A549 (cell line): ENCODE measurements at regions not wholly inside any gene's neighbourhood (a gene's known extent, or its start where the extent isn't known, plus 50 kb on each side); places are given as distances from the start of the nearest gene placed in this dataset.

Source experiments
- ATAC-seq, 2 experiments: fragments of 200-7000 bp in 1 of 2; fragments of >200 bp in 1 of 2; cut with Nextera tagmentation in 1 of 2; cut with Tn5 transposase in 1 of 2; 3 replicates each; pipeline versions ENCODE4 v1.8.0 to v1.9.1; 2018 to 2020; ENCODE audit warnings: mild to moderate bottlenecking in 1 of 2, moderate library complexity in 1 of 2
- CTCF ChIA-PET: fragments of 300-600 bp; sonication (Branson Sonifier 250); formaldehyde crosslinking; extraction: SDS; loops from one replicate; lab custom pipeline; 2021; ENCODE audit warnings: antibody characterized with exemption, inconsistent platforms; lab: Yijun Ruan, JAX
- POLR2A ChIA-PET: fragments of 350-600 bp; formaldehyde crosslinking; extraction: SDS; loops from one replicate; lab custom pipeline; 2021; ENCODE audit warnings: antibody characterized with exemption, inconsistent platforms; lab: Yijun Ruan, JAX
- DNase-seq, 2 experiments: peaks; one replicate each; pipeline versions ENCODE4 v3.0.0 to v3.0.0-alpha.2; 2011 to 2016; ENCODE audit warnings: low read depth in 1 of 2, low spot score in 1 of 2
- FAIRE-seq: peaks from 2 replicates; lab custom pipeline; 2011; peaks lifted over from hg19 to GRCh38; lab: Jason Lieb, UNC
- H3K27ac ChIP-seq, 2 experiments: fragments of >200 bp; sonication (Bioruptor Twin); formaldehyde crosslinking; 3 replicates each; pipeline ENCODE4 v1.5.1; 2016 to 2017
- H3K4me1 ChIP-seq: fragments of >200 bp; sonication (Bioruptor Twin); formaldehyde crosslinking; 3 replicates; pipeline ENCODE4 v1.6.1; 2016
- H3K4me2 ChIP-seq: fragments of >200 bp; sonication (Bioruptor Twin); formaldehyde crosslinking; 3 replicates; pipeline ENCODE4 v1.6.1; 2016
- H3K4me3 ChIP-seq: fragments of >200 bp; sonication (Bioruptor Twin); formaldehyde crosslinking; 3 replicates; pipeline ENCODE4 v1.5.1; 2016
- H3K9me3 ChIP-seq: fragments of >200 bp; sonication (Bioruptor Twin); formaldehyde crosslinking; 3 replicates; pipeline ENCODE4 v1.6.1; 2016
- BHLHE40 ChIP-seq: IDR thresholded peaks from 2 replicates; pipeline ENCODE4 v1.6.1; 2012; ENCODE audit warnings: low read depth, low read length, inconsistent platforms
- CEBPB ChIP-seq, 2 experiments: fragments of >200 bp in 1 of 2; sonication (Bioruptor Twin) in 1 of 2; formaldehyde crosslinking in 1 of 2; IDR thresholded peaks; 2 replicates each; pipeline ENCODE4 v1.6.1; 2012 to 2016
- CHD2 ChIP-seq: fragments of 150-350 bp; IDR thresholded peaks from 2 replicates; pipeline ENCODE4 v1.6.1; 2014; ENCODE audit warnings: low read length; ENCODE audit not compliant: partially characterized antibody
- EHF ChIP-seq: fragments of 250-450 bp; sonication (Bioruptor Pico); IDR thresholded peaks from 2 replicates; pipeline ENCODE4 v1.5.0; 2020; ENCODE audit warnings: mild to moderate bottlenecking
- FOSB ChIP-seq: fragments of 250-450 bp; sonication (Bioruptor Pico); IDR thresholded peaks from 2 replicates; pipeline ENCODE4 v1.5.0; 2020; ENCODE audit warnings: mild to moderate bottlenecking, moderate library complexity
- GATA3 ChIP-seq: IDR thresholded peaks from 2 replicates; pipeline ENCODE4 v1.6.1; 2012; ENCODE audit warnings: borderline replicate concordance
- HDAC2 ChIP-seq: fragments of 200-600 bp; sonication (generic); IDR thresholded peaks from 2 replicates; pipeline ENCODE4 v1.6.1; 2016
- JUN ChIP-seq, 2 experiments: fragments of >200 bp; sonication (Bioruptor Twin); formaldehyde crosslinking; IDR thresholded peaks; 2 replicates in 1 of 2; 3 replicates in 1 of 2; pipeline ENCODE4 v1.6.1; 2016 to 2017
- KDM5A ChIP-seq: fragments of 200-600 bp; sonication (generic); IDR thresholded peaks from 2 replicates; pipeline ENCODE4 v1.6.1; 2016; ENCODE audit warnings: antibody characterized with exemption, mild to moderate bottlenecking
- MAZ ChIP-seq: fragments of 150-350 bp; IDR thresholded peaks from 2 replicates; pipeline ENCODE4 v1.6.1; 2014; ENCODE audit warnings: antibody characterized with exemption, low read depth, low read length, borderline replicate concordance
- MYC ChIP-seq: IDR thresholded peaks from 2 replicates; pipeline ENCODE4 v1.6.1; 2012; ENCODE audit warnings: mild to moderate bottlenecking, inconsistent platforms, low read length, improper control_type of control experiment, borderline replicate concordance
- NFE2L2 ChIP-seq: fragments of 150-350 bp; conservative IDR thresholded peaks from 2 replicates; pipeline ENCODE4 v1.6.1; 2014; ENCODE audit warnings: low read length
- NR3C1 ChIP-seq: fragments of >200 bp; sonication (Bioruptor Twin); formaldehyde crosslinking; IDR thresholded peaks from 3 replicates; pipeline ENCODE4 v1.6.1; 2017
- PHF8 ChIP-seq: fragments of 200-600 bp; sonication (generic); IDR thresholded peaks from 2 replicates; pipeline ENCODE4 v1.6.1; 2016; ENCODE audit warnings: low read depth, mild to moderate bottlenecking, antibody characterized with exemption, moderate library complexity, borderline replicate concordance
- POLR2A ChIP-seq: IDR thresholded peaks from 2 replicates; pipeline ENCODE4 v1.6.1; 2012; ENCODE audit warnings: mild to moderate bottlenecking, low read length
- RAD21 ChIP-seq, 2 experiments: fragments of >200 bp in 1 of 2; sonication (Bioruptor Twin) in 1 of 2; formaldehyde crosslinking in 1 of 2; IDR thresholded peaks in 1 of 2; conservative IDR thresholded peaks in 1 of 2; 2 replicates in 1 of 2; 3 replicates in 1 of 2; pipeline ENCODE4 v1.6.1; 2012 to 2018; ENCODE audit warnings: inconsistent platforms in 1 of 2
- RARB ChIP-seq: fragments of 250-450 bp; sonication (Bioruptor Pico); IDR thresholded peaks from 2 replicates; pipeline ENCODE4 v1.8.0; 2021; ENCODE audit warnings: mild to moderate bottlenecking, moderate library complexity
- RFX5 ChIP-seq: fragments of 450-650 bp; IDR thresholded peaks from 2 replicates; pipeline ENCODE4 v1.7.1; 2014; ENCODE audit warnings: antibody characterized with exemption, mild to moderate bottlenecking, moderate library complexity
- RNF2 ChIP-seq: fragments of 200-600 bp; sonication (generic); IDR thresholded peaks from 2 replicates; pipeline ENCODE4 v1.6.1; 2016; ENCODE audit warnings: low read depth, mild to moderate bottlenecking, antibody characterized with exemption, moderate library complexity, borderline replicate concordance
- SREBF2 ChIP-seq: fragments of 450-650 bp; IDR thresholded peaks from 2 replicates; pipeline ENCODE4 v1.6.1; 2014; ENCODE audit warnings: mild to moderate bottlenecking, moderate library complexity
- TFCP2L1 ChIP-seq: fragments of 250-450 bp; sonication (Bioruptor Pico); IDR thresholded peaks from 2 replicates; pipeline ENCODE4 v1.5.0; 2021; ENCODE audit warnings: mild to moderate bottlenecking
- ZSCAN20 ChIP-seq: fragments of 250-450 bp; sonication (Bioruptor Pico); IDR thresholded peaks from 2 replicates; pipeline ENCODE4 v1.8.0; 2022; ENCODE audit warnings: mild to moderate bottlenecking, moderate library complexity
- WGBS: methylation state at CpG from one replicate; pipeline ENCODE4 v1.1.6; 2017; ENCODE audit errors: missing lambda C conversion rate; 5-methylcytosine and 5-hydroxymethylcytosine counted together
- TF ChIP-seq, protein P1 (sequence below): fragments of 250-450 bp; sonication (Bioruptor Pico); IDR thresholded peaks from 2 replicates; pipeline ENCODE4 v1.5.0; 2020; ENCODE audit warnings: low read depth, mild to moderate bottlenecking, moderate library complexity
- TF ChIP-seq, protein P2 (sequence below): fragments of 250-450 bp; sonication (Bioruptor Pico); IDR thresholded peaks from 2 replicates; pipeline ENCODE4 v1.5.0; 2021; ENCODE audit warnings: mild to moderate bottlenecking, moderate library complexity, borderline replicate concordance
- TF ChIP-seq, protein P3 (sequence below): fragments of >200 bp; sonication (Bioruptor Twin); formaldehyde crosslinking; IDR thresholded peaks from 3 replicates; pipeline ENCODE4 v1.6.1; 2016
- TF ChIP-seq, protein P4 (sequence below): fragments of 450-650 bp; IDR thresholded peaks from 2 replicates; pipeline ENCODE4 v1.6.1; 2014; ENCODE audit warnings: antibody characterized with exemption

DNA sequence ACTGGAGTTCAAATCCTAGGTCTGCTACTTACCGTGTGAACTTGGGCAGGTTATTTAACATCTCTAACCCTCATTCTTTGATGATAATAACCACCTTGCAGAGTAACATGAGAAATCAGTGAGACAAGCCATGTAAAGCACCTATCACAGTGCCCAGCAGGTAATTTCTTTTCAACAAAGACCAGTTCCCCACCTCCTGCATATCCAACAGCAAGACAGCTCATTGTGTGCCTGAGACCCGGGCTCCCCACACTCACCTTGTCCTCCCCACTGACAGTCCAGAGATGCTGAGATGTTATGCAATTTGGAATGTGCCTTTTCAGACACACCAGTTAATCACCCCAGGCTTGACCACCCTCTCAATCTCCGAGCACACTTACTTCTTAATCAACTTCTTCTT, 367.6 kb upstream of the DAB1 start:
- TF ChIP-seq SREBF2 = no peak
- no peak overlapping the region for H3K27ac ChIP-seq
- DNase-seq = no peak
- ChIA-PET CTCF (no interaction called here), POLR2A (no interaction called here)
- 3% methylated on average over 3 of the region's 3 CpGs for WGBS
- no peak for ATAC-seq
- no peak for FAIRE-seq
- no peak overlapping the region for H3K4me2 ChIP-seq
- no peaks in the 10 kb centered on the region for H3K9me3 ChIP-seq
- no peaks in the 10 kb centered on the region for H3K4me1 ChIP-seq
- no peak overlapping the region for H3K4me3 ChIP-seq

DNA sequence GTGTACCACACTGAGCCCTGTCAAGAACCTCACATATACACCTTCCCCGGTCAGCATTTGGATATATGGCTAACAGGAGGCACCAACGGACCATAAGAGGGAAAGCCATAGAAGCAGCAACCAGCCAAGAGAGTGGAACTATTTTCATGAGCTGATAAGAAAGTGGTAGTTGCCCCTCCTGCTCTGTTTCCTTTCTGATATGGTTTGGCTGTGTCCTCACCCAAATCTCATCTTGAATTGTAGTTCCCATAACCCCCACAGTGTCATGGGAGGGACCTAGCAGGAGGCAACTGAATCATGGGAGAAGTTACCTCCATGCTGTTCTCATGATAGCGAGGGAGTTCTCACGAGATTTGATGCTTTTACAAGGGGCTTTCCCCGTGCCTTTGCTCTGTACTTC, 366.1 kb upstream of the DAB1 start:
- no peak overlapping the region for H3K4me2 ChIP-seq
- H3K4me3 ChIP-seq = no peak overlapping the region
- ChIA-PET POLR2A (no interaction called here), CTCF (no interaction called here)
- no peak for DNase-seq
- H3K9me3 ChIP-seq = no peaks in the 10 kb centered on the region
- 0% methylated on average over 5 of the region's 5 CpGs for WGBS
- FAIRE-seq = no peak
- H3K27ac ChIP-seq = no peak overlapping the region
- no peak for TF ChIP-seq POLR2A
- TF ChIP-seq, protein P1, sequence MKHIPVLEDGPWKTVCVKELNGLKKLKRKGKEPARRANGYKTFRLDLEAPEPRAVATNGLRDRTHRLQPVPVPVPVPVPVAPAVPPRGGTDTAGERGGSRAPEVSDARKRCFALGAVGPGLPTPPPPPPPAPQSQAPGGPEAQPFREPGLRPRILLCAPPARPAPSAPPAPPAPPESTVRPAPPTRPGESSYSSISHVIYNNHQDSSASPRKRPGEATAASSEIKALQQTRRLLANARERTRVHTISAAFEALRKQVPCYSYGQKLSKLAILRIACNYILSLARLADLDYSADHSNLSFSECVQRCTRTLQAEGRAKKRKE = no peak
- no peak for TF ChIP-seq BHLHE40
- TF ChIP-seq, protein P2, sequence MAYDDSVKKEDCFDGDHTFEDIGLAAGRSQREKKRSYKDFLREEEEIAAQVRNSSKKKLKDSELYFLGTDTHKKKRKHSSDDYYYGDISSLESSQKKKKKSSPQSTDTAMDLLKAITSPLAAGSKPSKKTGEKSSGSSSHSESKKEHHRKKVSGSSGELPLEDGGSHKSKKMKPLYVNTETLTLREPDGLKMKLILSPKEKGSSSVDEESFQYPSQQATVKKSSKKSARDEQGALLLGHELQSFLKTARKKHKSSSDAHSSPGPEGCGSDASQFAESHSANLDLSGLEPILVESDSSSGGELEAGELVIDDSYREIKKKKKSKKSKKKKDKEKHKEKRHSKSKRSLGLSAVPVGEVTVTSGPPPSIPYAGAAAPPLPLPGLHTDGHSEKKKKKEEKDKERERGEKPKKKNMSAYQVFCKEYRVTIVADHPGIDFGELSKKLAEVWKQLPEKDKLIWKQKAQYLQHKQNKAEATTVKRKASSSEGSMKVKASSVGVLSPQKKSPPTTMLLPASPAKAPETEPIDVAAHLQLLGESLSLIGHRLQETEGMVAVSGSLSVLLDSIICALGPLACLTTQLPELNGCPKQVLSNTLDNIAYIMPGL = no peak
- no peak for TF ChIP-seq FOSB (CRISPR knock-in tag)
- no peak for TF ChIP-seq KDM5A
- no peak for TF ChIP-seq RAD21 (conservative IDR thresholded peaks at IDR 0.05 in 1 of 2, IDR thresholded peaks at IDR 0.05 in 1 of 2)
- TF ChIP-seq NR3C1 = no peak
- no peak for TF ChIP-seq CHD2
- no peak for TF ChIP-seq ZSCAN20 (CRISPR knock-in tag)
- no peak for TF ChIP-seq MAZ
- no peak for TF ChIP-seq SREBF2
- TF ChIP-seq, protein P3, sequence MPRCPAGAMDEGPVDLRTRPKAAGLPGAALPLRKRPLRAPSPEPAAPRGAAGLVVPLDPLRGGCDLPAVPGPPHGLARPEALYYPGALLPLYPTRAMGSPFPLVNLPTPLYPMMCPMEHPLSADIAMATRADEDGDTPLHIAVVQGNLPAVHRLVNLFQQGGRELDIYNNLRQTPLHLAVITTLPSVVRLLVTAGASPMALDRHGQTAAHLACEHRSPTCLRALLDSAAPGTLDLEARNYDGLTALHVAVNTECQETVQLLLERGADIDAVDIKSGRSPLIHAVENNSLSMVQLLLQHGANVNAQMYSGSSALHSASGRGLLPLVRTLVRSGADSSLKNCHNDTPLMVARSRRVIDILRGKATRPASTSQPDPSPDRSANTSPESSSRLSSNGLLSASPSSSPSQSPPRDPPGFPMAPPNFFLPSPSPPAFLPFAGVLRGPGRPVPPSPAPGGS = no peak
- no peak for TF ChIP-seq HDAC2
- TF ChIP-seq JUN (IDR thresholded peaks at IDR 0.05) = no peak
- TF ChIP-seq, protein P4, sequence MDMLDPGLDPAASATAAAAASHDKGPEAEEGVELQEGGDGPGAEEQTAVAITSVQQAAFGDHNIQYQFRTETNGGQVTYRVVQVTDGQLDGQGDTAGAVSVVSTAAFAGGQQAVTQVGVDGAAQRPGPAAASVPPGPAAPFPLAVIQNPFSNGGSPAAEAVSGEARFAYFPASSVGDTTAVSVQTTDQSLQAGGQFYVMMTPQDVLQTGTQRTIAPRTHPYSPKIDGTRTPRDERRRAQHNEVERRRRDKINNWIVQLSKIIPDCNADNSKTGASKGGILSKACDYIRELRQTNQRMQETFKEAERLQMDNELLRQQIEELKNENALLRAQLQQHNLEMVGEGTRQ = no peak
- no peak for TF ChIP-seq PHF8
- ATAC-seq = no peak
- no peaks in the 10 kb centered on the region for H3K4me1 ChIP-seq

DNA sequence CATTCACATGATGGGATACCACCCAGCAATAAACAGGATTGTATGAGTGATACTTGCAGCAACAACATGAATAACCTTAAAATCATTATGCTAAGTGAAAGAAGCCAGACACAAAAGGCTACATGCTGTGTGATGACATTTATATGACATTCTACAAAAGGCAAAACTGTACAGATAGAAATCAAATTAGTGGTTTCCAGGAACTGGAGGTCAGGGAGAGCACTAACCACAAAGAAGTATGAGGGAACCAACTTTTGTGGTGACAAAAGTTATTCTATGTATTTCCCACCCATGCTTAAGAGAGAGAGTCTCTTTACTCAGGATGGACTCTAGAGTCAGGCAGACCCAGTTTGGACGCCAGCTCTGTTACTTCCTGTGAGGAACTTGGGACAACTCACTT, 364.5 kb upstream of the DAB1 start:
- no peak for TF ChIP-seq CEBPB (IDR thresholded peaks at IDR 0.05)
- no peak for TF ChIP-seq RNF2
- no peak for TF ChIP-seq MYC
- TF ChIP-seq EHF (CRISPR knock-in tag) = no peak
- no peak for TF ChIP-seq ZSCAN20 (CRISPR knock-in tag)
- no peak for TF ChIP-seq RARB
- TF ChIP-seq RFX5 = no peak
- no peak for TF ChIP-seq RAD21 (conservative IDR thresholded peaks at IDR 0.05 in 1 of 2, IDR thresholded peaks at IDR 0.05 in 1 of 2)
- no peak for TF ChIP-seq TFCP2L1
- no peak for TF ChIP-seq MAZ
- no peak for TF ChIP-seq GATA3
- TF ChIP-seq NFE2L2 = no peak
- no peak for ATAC-seq
- H3K4me3 ChIP-seq = no peak overlapping the region
- H3K4me2 ChIP-seq = no peak overlapping the region
- FAIRE-seq = no peak
- CTCF ChIA-PET = no interaction called here
- 0% methylated on average over 1 of the region's 1 CpG for WGBS
- POLR2A ChIA-PET = no interaction called here
- no peaks in the 10 kb centered on the region for H3K9me3 ChIP-seq
- H3K27ac ChIP-seq = no peak overlapping the region
- no peaks in the 10 kb centered on the region for H3K4me1 ChIP-seq
- DNase-seq = no peak
